ENCODE measurements at regions not wholly inside any gene's neighbourhood (a gene's known extent, or its start where the extent isn't known, plus 50 kb on each side); places are given as distances from the start of the nearest gene placed in this dataset.
A peak's percentile ranks its signal among the peaks of the same experiment; 100 is the strongest.

DNA sequence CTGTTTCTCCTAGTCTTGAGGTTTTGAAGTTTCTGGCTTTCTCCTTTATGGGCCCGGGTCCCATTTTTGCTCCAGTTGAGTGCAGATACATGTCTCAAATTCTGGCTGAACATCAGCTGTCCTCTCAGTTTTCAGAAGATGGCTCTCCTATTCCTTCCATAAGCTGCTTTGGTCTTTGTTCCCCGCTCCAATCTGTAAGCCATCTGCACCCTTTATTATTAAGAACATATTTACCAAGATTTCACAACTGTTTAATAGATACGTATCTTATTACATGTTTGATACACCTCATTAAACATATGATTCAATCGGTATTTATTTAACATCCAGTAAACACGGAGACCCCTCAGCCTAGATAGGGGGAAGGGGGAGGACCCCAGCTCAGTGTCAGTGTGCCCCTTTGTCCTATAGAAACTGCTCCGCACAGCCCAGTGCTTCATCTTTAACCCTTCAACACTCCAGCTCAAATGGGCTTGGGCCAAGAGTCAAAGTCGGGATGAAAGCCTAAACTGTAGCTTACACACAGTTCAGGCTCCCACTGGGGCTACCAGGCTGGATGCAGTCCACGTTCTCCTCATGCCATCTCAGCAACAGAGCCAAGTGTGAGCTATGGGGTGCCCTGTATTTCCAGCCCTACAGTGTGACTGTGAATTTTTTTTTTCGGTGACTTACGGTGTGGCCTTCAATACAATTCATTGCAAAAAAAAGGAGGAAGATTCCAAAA lies 166.0 kb upstream of the ZFHX3 start (continued):
- TF ChIP-seq, protein P1, sequence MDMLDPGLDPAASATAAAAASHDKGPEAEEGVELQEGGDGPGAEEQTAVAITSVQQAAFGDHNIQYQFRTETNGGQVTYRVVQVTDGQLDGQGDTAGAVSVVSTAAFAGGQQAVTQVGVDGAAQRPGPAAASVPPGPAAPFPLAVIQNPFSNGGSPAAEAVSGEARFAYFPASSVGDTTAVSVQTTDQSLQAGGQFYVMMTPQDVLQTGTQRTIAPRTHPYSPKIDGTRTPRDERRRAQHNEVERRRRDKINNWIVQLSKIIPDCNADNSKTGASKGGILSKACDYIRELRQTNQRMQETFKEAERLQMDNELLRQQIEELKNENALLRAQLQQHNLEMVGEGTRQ (IDR thresholded peaks at IDR 0.05; ENCODE audit: low read depth, low read length), result no peak

DNA sequence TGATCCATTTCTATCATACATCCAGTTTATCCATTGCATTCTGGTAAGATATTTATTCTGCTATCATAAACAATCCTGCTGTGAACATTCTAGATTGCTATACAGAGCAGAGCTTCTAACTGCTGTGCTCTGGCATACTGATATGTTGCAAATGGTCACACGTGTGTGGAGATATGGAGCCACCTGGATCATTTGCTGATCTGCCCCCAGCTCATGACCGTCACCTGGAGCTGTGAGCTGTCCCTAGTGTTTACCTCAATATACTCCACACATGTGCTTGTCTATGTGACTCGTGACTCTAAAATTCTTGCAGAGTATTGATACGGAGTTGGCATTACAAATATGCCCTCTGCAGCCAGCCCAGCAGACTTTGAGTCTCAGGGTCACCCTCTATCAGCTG lies 164.5 kb upstream of the ZFHX3 start:
- POLR2A ChIA-PET (ENCODE audit: unreplicated experiment), result no interaction called here
- no CpG with 5 or more reads among the region's 4 CpGs for WGBS, 2 experiments (ENCODE audit: extremely low coverage in 2 of 2, insufficient read length in 1 of 2)
- TF ChIP-seq RAD21 (IDR thresholded peaks at IDR 0.05; ENCODE audit: low read length) (no peak), MAZ (IDR thresholded peaks at IDR 0.05; ENCODE audit: borderline replicate concordance, low read depth, low read length) (no peak), CEBPB (IDR thresholded peaks at IDR 0.05; ENCODE audit: low read depth, low read length) (no peak), RFX5 (IDR thresholded peaks at IDR 0.05; ENCODE audit: low read depth, low read length) (no peak), MAFK (IDR thresholded peaks at IDR 0.05; ENCODE audit: low read depth, low read length) (no peak), MXI1 (IDR thresholded peaks at IDR 0.05; ENCODE audit: borderline replicate concordance, low read depth, low read length) (no peak), BHLHE40 (IDR thresholded peaks at IDR 0.05; ENCODE audit: low read depth, low read length) (no peak), SMC3 (IDR thresholded peaks at IDR 0.05; ENCODE audit: low read depth, low read length) (no peak)
- TF ChIP-seq, protein P2, sequence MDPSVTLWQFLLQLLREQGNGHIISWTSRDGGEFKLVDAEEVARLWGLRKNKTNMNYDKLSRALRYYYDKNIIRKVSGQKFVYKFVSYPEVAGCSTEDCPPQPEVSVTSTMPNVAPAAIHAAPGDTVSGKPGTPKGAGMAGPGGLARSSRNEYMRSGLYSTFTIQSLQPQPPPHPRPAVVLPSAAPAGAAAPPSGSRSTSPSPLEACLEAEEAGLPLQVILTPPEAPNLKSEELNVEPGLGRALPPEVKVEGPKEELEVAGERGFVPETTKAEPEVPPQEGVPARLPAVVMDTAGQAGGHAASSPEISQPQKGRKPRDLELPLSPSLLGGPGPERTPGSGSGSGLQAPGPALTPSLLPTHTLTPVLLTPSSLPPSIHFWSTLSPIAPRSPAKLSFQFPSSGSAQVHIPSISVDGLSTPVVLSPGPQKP (IDR thresholded peaks at IDR 0.05; ENCODE audit: borderline replicate concordance, low read depth, low read length), result no peak

More for the DNA sequence above, 164.5 kb upstream of the ZFHX3 start:
- H2BK15ac ChIP-seq (ENCODE audit: low read depth, low read length), result no peak overlapping the region
- H3K18ac ChIP-seq (ENCODE audit: low read depth, low read length), result no peak overlapping the region
- DNase-seq (peak; percentile 22), ATAC-seq (ENCODE audit: low read depth) (no peak)
- H2BK5ac ChIP-seq (ENCODE audit: low read depth, low read length, poor library complexity, severe bottlenecking), result no peak overlapping the region
- no peak overlapping the region for H3K27ac ChIP-seq (ENCODE audit: insufficient read depth, low read length)
- no peak overlapping the region for H3K9ac ChIP-seq (ENCODE audit: low read depth, low read length)
- H2AK9ac ChIP-seq (replicated peaks; ENCODE audit: low read depth, low read length, poor library complexity), result peak overlapping the region; percentile 0
- peaks cover 6% of the 10 kb centered on the region for H3K9me3 ChIP-seq (ENCODE audit: control insufficient read depth, insufficient read depth, low read length)
- no peaks in the 10 kb centered on the region for H4K20me1 ChIP-seq (ENCODE audit: insufficient read depth, low read length)
- in situ Hi-C loops (cut with MboI; ENCODE audit: low sequenced_read_pairs), result no loop called here
- peaks cover 14% of the 10 kb centered on the region for H3K9me1 ChIP-seq (ENCODE audit: insufficient read depth, low read length)
- dilution Hi-C loops (cut with HindIII; ENCODE audit: low sequenced_read_pairs, unreplicated experiment), result no loop called here
- no peak overlapping the region for H2AFZ ChIP-seq (replicated peaks; ENCODE audit: low read length, poor library complexity)
- no peak overlapping the region for H3K56ac ChIP-seq (ENCODE audit: extremely low read depth, insufficient read depth, low read length)
- H3K4me2 ChIP-seq (ENCODE audit: low read depth, low read length), result no peak overlapping the region; the same call in 1 of the 2 replicates
- no peak overlapping the region for H3K4me3 ChIP-seq (ENCODE audit: insufficient read depth, low read depth, low read length)
- 0 out of 2 replicates have a peak overlapping the region, but pooled peaks have one; percentile 1 for H2BK20ac ChIP-seq (ENCODE audit: low read depth, low read length)
- intact Hi-C loops (cut with micrococcal nuclease), result no loop called here
- H3K79me1 ChIP-seq (ENCODE audit: low read depth in 1 of 2, low read length in 2 of 2), result no peaks in the 10 kb centered on the region
- H3K4ac ChIP-seq (ENCODE audit: low read depth, low read length), result no peak overlapping the region
- no peak overlapping the region for H4K8ac ChIP-seq (ENCODE audit: low read depth in 2 of 2, low read length in 2 of 2)
- no peak overlapping the region for H2BK120ac ChIP-seq (ENCODE audit: low read depth, low read length)
- CTCF ChIA-PET, result no interaction called here
- no peak overlapping the region for H3K23ac ChIP-seq (ENCODE audit: low read depth, low read length)
- H2AK5ac ChIP-seq (ENCODE audit: low read depth, low read length), result no peak overlapping the region
- no peaks in the 10 kb centered on the region for H3K27me3 ChIP-seq (ENCODE audit: control insufficient read depth, insufficient read depth, low read length)
- H4K91ac ChIP-seq (ENCODE audit: insufficient read depth, low read depth, low read length), result no peak overlapping the region
- H3K4me1 ChIP-seq (ENCODE audit: control insufficient read depth, insufficient read depth, low read length), result peaks cover 19% of the 10 kb centered on the region
- H3K14ac ChIP-seq (replicated peaks; ENCODE audit: low read depth, low read length), result no peak overlapping the region
- H4K5ac ChIP-seq (ENCODE audit: low read depth, low read length), result no peak overlapping the region
- no TSS peak for BruUV-seq (replicated peaks)
- no peaks in the 10 kb centered on the region for H3K36me3 ChIP-seq (ENCODE audit: control insufficient read depth, insufficient read depth, low read length)
